Endothelial cell of umbilical vein (primary cell): ENCODE measurements at regions not wholly inside any gene's neighbourhood (a gene's known extent, or its start where the extent isn't known, plus 50 kb on each side); places are given as distances from the start of the nearest gene placed in this dataset. TPM values are rescaled to one million over a fixed set of nuclear protein-coding genes. Genes with fewer than 3 reads are reported as not detected.
A peak's percentile ranks its signal among the peaks of the same experiment; 100 is the strongest.

ENCODE experiments used
- microRNA counts: library from miRNA; unstranded; fragments of <30 nt; microRNA quantifications from one replicate; lab custom pipeline; 2016
- microRNA-seq: library from miRNA; unstranded; fragments of <30 nt; microRNA quantifications from one replicate; pipeline ENCODE4 v1.2.0, GENCODE V29; 2021; ENCODE audit warnings: borderline number of aligned reads, borderline replicate concordance
- small RNA-seq: library from RNA; depleted of rRNA; stranded (forward); fragments of <200 nt; gene quantifications from one replicate; pipeline ENCODE3, GENCODE V24; 2012; ENCODE audit warnings: low replicate concordance, low read depth; ENCODE audit not compliant: insufficient read depth, insufficient read length

MicroRNA genes in the stretch of these regions (microRNA counts, 767-probe panel; counts per million panel counts)
- microRNA hsa-miR-378c (lab: Ali Mortazavi, UCI) = 723 counts per million, percentile 96 among the panel's probes with 10 or more counts

Small RNAs in the stretch of these regions (microRNA-seq; reads per million reads assigned to microRNA genes)
- not detected for gene MIR378C

Small RNAs in the stretch of these regions (small RNA-seq; reads per million reads assigned to genes)
- gene MIR378C = not detected
- not detected for gene RF00019
